ENCODE measurements at regions not wholly inside any gene's neighbourhood (a gene's known extent, or its start where the extent isn't known, plus 50 kb on each side); places are given as distances from the start of the nearest gene placed in this dataset.

GRCh38 chr7:116395141-116395791, 104.3 kb upstream of the CAV2 start:
- no peak overlapping the region for H3K4me3 ChIP-seq (ENCODE audit: low read depth in 1 of 2, low read length in 2 of 2)
- no peaks in the 10 kb centered on the region for H3K27me3 ChIP-seq (ENCODE audit: control insufficient read depth in 1 of 2, insufficient read depth in 2 of 2, low read length in 2 of 2)
- no peaks in the 10 kb centered on the region for H3K4me1 ChIP-seq (ENCODE audit: control insufficient read depth in 1 of 2, insufficient read depth in 2 of 2, low read length in 2 of 2)
- H3K27ac ChIP-seq (ENCODE audit: low read depth, low read length): no peak overlapping the region
- no peaks in the 10 kb centered on the region for H3K36me3 ChIP-seq (ENCODE audit: control insufficient read depth in 1 of 2, insufficient read depth in 2 of 2, low read length in 2 of 2)
- no peaks in the 10 kb centered on the region for H3K9me3 ChIP-seq (ENCODE audit: control insufficient read depth in 1 of 2, low read length in 2 of 2)
- no peak overlapping the region for H3K9ac ChIP-seq (ENCODE audit: low read depth in 1 of 2, low read length in 2 of 2)

- no peaks in the 10 kb centered on the region for H3K36me3 ChIP-seq (ENCODE audit: control insufficient read depth in 1 of 2, insufficient read depth in 2 of 2, low read length in 2 of 2)
- no peak overlapping the region for H3K27ac ChIP-seq (ENCODE audit: low read depth, low read length)
- H3K9ac ChIP-seq (ENCODE audit: low read depth in 1 of 2, low read length in 2 of 2): no peak overlapping the region
- no peaks in the 10 kb centered on the region for H3K27me3 ChIP-seq (ENCODE audit: control insufficient read depth in 1 of 2, insufficient read depth in 2 of 2, low read length in 2 of 2)
- H3K9me3 ChIP-seq (ENCODE audit: control insufficient read depth in 1 of 2, low read length in 2 of 2): no peaks in the 10 kb centered on the region
- H3K4me1 ChIP-seq (ENCODE audit: control insufficient read depth in 1 of 2, insufficient read depth in 2 of 2, low read length in 2 of 2): no peaks in the 10 kb centered on the region
- no peak overlapping the region for H3K4me3 ChIP-seq (ENCODE audit: low read depth in 1 of 2, low read length in 2 of 2)
These were observed 100.9 kb upstream of the CAV2 start for GRCh38 chr7:116398672-116399071.

DNA sequence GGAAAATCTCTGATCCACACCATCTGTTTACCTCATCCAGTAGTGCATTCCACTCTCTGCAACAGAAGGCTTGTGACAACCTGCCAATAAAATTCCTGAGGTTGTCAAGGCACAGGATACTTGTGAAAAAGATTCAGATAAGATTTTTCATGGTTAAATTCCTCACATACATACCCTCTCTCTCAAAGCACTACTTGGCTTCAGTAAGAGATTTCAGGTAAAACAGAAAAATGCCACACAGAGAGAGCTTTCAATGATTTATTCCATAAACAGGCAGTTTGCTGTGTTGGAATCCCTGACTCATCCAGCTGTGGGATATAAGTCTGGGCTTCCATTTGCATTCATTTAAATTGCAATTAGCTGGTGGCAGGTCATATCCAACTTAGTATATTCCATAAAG, 99.7 kb upstream of the CAV2 start:
- no peaks in the 10 kb centered on the region for H3K36me3 ChIP-seq (ENCODE audit: control insufficient read depth in 1 of 2, insufficient read depth in 2 of 2, low read length in 2 of 2)
- no peak overlapping the region for H3K27ac ChIP-seq (ENCODE audit: low read depth, low read length)

DNA sequence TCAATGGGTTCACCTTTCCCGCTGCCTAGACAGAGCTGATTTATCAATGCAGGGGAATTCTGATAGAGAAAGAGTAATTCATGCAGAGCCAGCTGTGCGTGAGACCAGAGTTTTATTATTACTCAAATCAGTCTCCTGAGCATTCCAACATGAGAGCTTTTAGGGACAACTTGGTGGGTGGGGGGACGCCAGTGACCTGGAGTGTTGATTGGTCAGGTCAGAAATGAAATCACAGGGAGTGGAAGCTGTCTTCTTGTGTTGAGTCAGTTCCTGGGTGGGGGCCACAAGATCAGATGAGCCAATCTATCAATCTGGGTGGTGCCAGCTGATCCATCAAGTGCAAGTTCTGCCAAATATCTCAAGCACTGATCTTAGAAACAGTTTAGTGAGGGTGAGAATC, 99.0 kb upstream of the CAV2 start:
- H3K36me3 ChIP-seq (ENCODE audit: control insufficient read depth in 1 of 2, insufficient read depth in 2 of 2, low read length in 2 of 2): no peaks in the 10 kb centered on the region
- H3K4me1 ChIP-seq (ENCODE audit: control insufficient read depth in 1 of 2, insufficient read depth in 2 of 2, low read length in 2 of 2): no peaks in the 10 kb centered on the region
- H3K9me3 ChIP-seq (ENCODE audit: control insufficient read depth in 1 of 2, low read length in 2 of 2): no peaks in the 10 kb centered on the region
- H3K27me3 ChIP-seq (ENCODE audit: control insufficient read depth in 1 of 2, insufficient read depth in 2 of 2, low read length in 2 of 2): no peaks in the 10 kb centered on the region
- H3K4me3 ChIP-seq (ENCODE audit: low read depth in 1 of 2, low read length in 2 of 2): no peak overlapping the region
- no peak overlapping the region for H3K9ac ChIP-seq (ENCODE audit: low read depth in 1 of 2, low read length in 2 of 2)
- no peak overlapping the region for H3K27ac ChIP-seq (ENCODE audit: low read depth, low read length)

More for the DNA sequence above, 99.7 kb upstream of the CAV2 start:
- Histone ChIP-seq H3K4me1 (ENCODE audit: control insufficient read depth in 1 of 2, insufficient read depth in 2 of 2, low read length in 2 of 2) (no peaks in the 10 kb centered on the region), H3K9ac (ENCODE audit: low read depth in 1 of 2, low read length in 2 of 2) (no peak overlapping the region), H3K9me3 (ENCODE audit: control insufficient read depth in 1 of 2, low read length in 2 of 2) (no peaks in the 10 kb centered on the region), H3K27me3 (ENCODE audit: control insufficient read depth in 1 of 2, insufficient read depth in 2 of 2, low read length in 2 of 2) (no peaks in the 10 kb centered on the region), H3K4me3 (ENCODE audit: low read depth in 1 of 2, low read length in 2 of 2) (no peak overlapping the region)

DNA sequence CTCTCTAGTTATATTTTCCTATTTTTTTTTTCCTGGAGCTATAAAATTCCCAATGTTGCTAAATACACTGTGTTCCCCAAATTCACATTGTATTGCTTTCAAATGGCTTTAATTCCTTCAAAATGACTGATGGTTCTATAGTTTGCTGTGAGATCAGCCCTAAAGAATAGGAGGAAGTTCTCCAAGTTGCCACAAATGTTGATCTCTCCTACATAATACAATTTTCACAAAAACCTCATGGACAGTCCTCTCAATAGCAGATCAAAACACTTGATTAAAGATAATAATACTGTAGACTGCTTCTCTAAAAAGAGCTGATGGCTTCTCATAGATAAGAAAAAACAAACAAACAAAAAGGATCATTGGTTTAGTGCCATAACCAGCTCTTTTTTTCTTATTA, 97.8 kb upstream of the CAV2 start:
- no peaks in the 10 kb centered on the region for H3K27me3 ChIP-seq (ENCODE audit: control insufficient read depth in 1 of 2, insufficient read depth in 2 of 2, low read length in 2 of 2)
- no peak overlapping the region for H3K9ac ChIP-seq (ENCODE audit: low read depth in 1 of 2, low read length in 2 of 2)
- no peak overlapping the region for H3K27ac ChIP-seq (ENCODE audit: low read depth, low read length)
- H3K4me3 ChIP-seq (ENCODE audit: low read depth in 1 of 2, low read length in 2 of 2): no peak overlapping the region
- no peaks in the 10 kb centered on the region for H3K9me3 ChIP-seq (ENCODE audit: control insufficient read depth in 1 of 2, low read length in 2 of 2)
- H3K36me3 ChIP-seq (ENCODE audit: control insufficient read depth in 1 of 2, insufficient read depth in 2 of 2, low read length in 2 of 2): no peaks in the 10 kb centered on the region
- H3K4me1 ChIP-seq (ENCODE audit: control insufficient read depth in 1 of 2, insufficient read depth in 2 of 2, low read length in 2 of 2): no peaks in the 10 kb centered on the region

DNA sequence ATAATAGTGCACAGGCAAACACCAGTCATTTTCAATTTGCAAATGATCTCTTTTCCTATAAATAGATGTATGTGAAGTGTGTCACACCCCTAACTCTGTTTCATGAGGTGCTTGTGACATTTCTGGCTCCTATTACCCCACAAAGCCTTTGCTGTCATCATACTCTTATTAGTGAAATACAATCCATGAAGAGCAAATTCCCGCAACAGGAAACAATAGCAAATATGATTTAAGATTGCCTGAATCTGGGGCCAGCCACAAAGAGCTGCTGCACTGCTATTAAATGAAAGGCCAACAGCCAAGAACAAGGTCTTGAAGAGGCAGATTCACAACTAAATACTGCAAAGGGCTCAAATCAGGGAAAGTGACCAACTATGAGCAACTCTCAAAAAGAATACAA, 96.3 kb upstream of the CAV2 start:
- Histone ChIP-seq H3K36me3 (ENCODE audit: control insufficient read depth in 1 of 2, insufficient read depth in 2 of 2, low read length in 2 of 2) (no peaks in the 10 kb centered on the region), H3K4me1 (ENCODE audit: control insufficient read depth in 1 of 2, insufficient read depth in 2 of 2, low read length in 2 of 2) (no peaks in the 10 kb centered on the region), H3K27me3 (ENCODE audit: control insufficient read depth in 1 of 2, insufficient read depth in 2 of 2, low read length in 2 of 2) (no peaks in the 10 kb centered on the region), H3K4me3 (ENCODE audit: low read depth in 1 of 2, low read length in 2 of 2) (no peak overlapping the region), H3K9ac (ENCODE audit: low read depth in 1 of 2, low read length in 2 of 2) (no peak overlapping the region), H3K9me3 (ENCODE audit: control insufficient read depth in 1 of 2, low read length in 2 of 2) (no peaks in the 10 kb centered on the region), H3K27ac (ENCODE audit: low read depth, low read length) (no peak overlapping the region)

GRCh38 chr7:116404389-116404788, 95.1 kb upstream of the CAV2 start:
- Histone ChIP-seq H3K27me3 (ENCODE audit: control insufficient read depth in 1 of 2, insufficient read depth in 2 of 2, low read length in 2 of 2) (no peaks in the 10 kb centered on the region), H3K4me1 (ENCODE audit: control insufficient read depth in 1 of 2, insufficient read depth in 2 of 2, low read length in 2 of 2) (no peaks in the 10 kb centered on the region), H3K4me3 (ENCODE audit: low read depth in 1 of 2, low read length in 2 of 2) (no peak overlapping the region), H3K27ac (ENCODE audit: low read depth, low read length) (no peak overlapping the region), H3K36me3 (ENCODE audit: control insufficient read depth in 1 of 2, insufficient read depth in 2 of 2, low read length in 2 of 2) (no peaks in the 10 kb centered on the region), H3K9ac (ENCODE audit: low read depth in 1 of 2, low read length in 2 of 2) (no peak overlapping the region), H3K9me3 (ENCODE audit: control insufficient read depth in 1 of 2, low read length in 2 of 2) (no peaks in the 10 kb centered on the region)

- no peaks in the 10 kb centered on the region for H3K36me3 ChIP-seq (ENCODE audit: control insufficient read depth in 1 of 2, insufficient read depth in 2 of 2, low read length in 2 of 2)
- H3K9me3 ChIP-seq (ENCODE audit: control insufficient read depth in 1 of 2, low read length in 2 of 2): no peaks in the 10 kb centered on the region
- no peak overlapping the region for H3K9ac ChIP-seq (ENCODE audit: low read depth in 1 of 2, low read length in 2 of 2)
- no peak overlapping the region for H3K27ac ChIP-seq (ENCODE audit: low read depth, low read length)
- no peaks in the 10 kb centered on the region for H3K4me1 ChIP-seq (ENCODE audit: control insufficient read depth in 1 of 2, insufficient read depth in 2 of 2, low read length in 2 of 2)
- no peak overlapping the region for H3K4me3 ChIP-seq (ENCODE audit: low read depth in 1 of 2, low read length in 2 of 2)
- no peaks in the 10 kb centered on the region for H3K27me3 ChIP-seq (ENCODE audit: control insufficient read depth in 1 of 2, insufficient read depth in 2 of 2, low read length in 2 of 2)
These were observed 93.7 kb upstream of the CAV2 start for GRCh38 chr7:116405810-116406209.

DNA sequence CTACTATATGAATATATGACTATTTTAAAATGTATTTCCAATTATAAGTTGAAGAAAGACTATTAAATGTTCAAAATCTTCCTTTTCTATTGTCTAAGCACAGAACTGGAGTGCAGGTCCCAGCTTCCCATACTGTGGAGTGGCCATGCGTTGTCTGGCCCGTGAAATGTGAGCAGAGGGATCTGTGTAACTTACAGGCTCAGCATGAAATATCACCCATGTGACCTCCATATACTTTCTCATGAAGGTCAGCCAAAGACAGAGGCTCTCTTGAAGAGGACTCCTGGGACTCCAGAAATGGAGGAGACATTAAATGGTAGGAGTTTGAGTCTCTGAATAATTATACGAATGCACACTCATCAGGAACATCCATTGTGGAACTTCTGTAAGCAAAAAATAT, 92.4 kb upstream of the CAV2 start:
- no peaks in the 10 kb centered on the region for H3K9me3 ChIP-seq (ENCODE audit: control insufficient read depth in 1 of 2, low read length in 2 of 2)
- H3K36me3 ChIP-seq (ENCODE audit: control insufficient read depth in 1 of 2, insufficient read depth in 2 of 2, low read length in 2 of 2): no peaks in the 10 kb centered on the region
- no peaks in the 10 kb centered on the region for H3K27me3 ChIP-seq (ENCODE audit: control insufficient read depth in 1 of 2, insufficient read depth in 2 of 2, low read length in 2 of 2)
- H3K4me1 ChIP-seq (ENCODE audit: control insufficient read depth in 1 of 2, insufficient read depth in 2 of 2, low read length in 2 of 2): no peaks in the 10 kb centered on the region
- H3K27ac ChIP-seq (ENCODE audit: low read depth, low read length): no peak overlapping the region
- no peak overlapping the region for H3K4me3 ChIP-seq (ENCODE audit: low read depth in 1 of 2, low read length in 2 of 2)
- H3K9ac ChIP-seq (ENCODE audit: low read depth in 1 of 2, low read length in 2 of 2): no peak overlapping the region

- no peak overlapping the region for H3K27ac ChIP-seq (ENCODE audit: low read depth, low read length)
- no peak overlapping the region for H3K4me3 ChIP-seq (ENCODE audit: low read depth in 1 of 2, low read length in 2 of 2)
- no peak overlapping the region for H3K9ac ChIP-seq (ENCODE audit: low read depth in 1 of 2, low read length in 2 of 2)
- H3K27me3 ChIP-seq (ENCODE audit: control insufficient read depth in 1 of 2, insufficient read depth in 2 of 2, low read length in 2 of 2): no peaks in the 10 kb centered on the region
- H3K4me1 ChIP-seq (ENCODE audit: control insufficient read depth in 1 of 2, insufficient read depth in 2 of 2, low read length in 2 of 2): no peaks in the 10 kb centered on the region
- H3K9me3 ChIP-seq (ENCODE audit: control insufficient read depth in 1 of 2, low read length in 2 of 2): no peaks in the 10 kb centered on the region
- no peaks in the 10 kb centered on the region for H3K36me3 ChIP-seq (ENCODE audit: control insufficient read depth in 1 of 2, insufficient read depth in 2 of 2, low read length in 2 of 2)
These were observed 91.4 kb upstream of the CAV2 start for GRCh38 chr7:116408166-116408565.
